OCI-LY3 (cell line): ENCODE measurements at regions not wholly inside any gene's neighbourhood (a gene's known extent, or its start where the extent isn't known, plus 50 kb on each side); places are given as distances from the start of the nearest gene placed in this dataset.

Experiments used
- EZH2phosphoT487 ChIP-seq: fragments of 200-600 bp; shearing (Covaris generic); IDR thresholded peaks from 2 replicates; pipeline ENCODE4 v1.6.1; 2018; ENCODE audit warnings: antibody characterized with exemption, mixed run types, low read depth
- TF ChIP-seq, protein P1 (sequence below): fragments of 200-600, 300-600 bp; sonication (generic); IDR thresholded peaks from 2 replicates; pipeline ENCODE4 v1.5.1; 2014; ENCODE audit warnings: antibody characterized with exemption, low read length, low read depth

DNA sequence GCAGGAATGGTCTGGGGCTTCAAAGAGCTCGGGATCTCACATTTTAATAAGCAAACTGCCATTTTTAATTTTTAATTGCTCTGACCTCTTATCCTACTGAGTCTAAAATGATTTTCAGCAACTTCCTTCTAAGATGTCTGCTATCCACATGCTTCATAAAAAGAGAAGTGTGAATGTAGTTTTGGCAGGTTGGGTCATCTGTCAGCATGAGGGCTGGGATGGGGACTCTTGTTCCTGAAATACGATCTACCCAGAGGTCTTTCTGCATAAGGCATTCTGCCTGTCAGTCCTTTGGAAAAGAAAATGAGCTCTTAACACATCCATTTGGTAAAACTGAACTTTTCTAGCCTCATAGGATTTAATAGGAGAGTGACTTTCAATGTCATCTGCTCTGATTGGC, 252.8 kb upstream of the APCDD1 start:
- TF ChIP-seq, protein P1, sequence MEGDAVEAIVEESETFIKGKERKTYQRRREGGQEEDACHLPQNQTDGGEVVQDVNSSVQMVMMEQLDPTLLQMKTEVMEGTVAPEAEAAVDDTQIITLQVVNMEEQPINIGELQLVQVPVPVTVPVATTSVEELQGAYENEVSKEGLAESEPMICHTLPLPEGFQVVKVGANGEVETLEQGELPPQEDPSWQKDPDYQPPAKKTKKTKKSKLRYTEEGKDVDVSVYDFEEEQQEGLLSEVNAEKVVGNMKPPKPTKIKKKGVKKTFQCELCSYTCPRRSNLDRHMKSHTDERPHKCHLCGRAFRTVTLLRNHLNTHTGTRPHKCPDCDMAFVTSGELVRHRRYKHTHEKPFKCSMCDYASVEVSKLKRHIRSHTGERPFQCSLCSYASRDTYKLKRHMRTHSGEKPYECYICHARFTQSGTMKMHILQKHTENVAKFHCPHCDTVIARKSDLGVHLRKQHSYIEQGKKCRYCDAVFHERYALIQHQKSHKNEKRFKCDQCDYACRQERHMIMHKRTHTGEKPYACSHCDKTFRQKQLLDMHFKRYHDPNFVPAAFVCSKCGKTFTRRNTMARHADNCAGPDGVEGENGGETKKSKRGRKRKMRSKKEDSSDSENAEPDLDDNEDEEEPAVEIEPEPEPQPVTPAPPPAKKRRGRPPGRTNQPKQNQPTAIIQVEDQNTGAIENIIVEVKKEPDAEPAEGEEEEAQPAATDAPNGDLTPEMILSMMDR = no peak
- no peak for TF ChIP-seq EZH2phosphoT487
